HEK293 (cell line): ENCODE measurements at regions not wholly inside any gene's neighbourhood (a gene's known extent, or its start where the extent isn't known, plus 50 kb on each side); places are given as distances from the start of the nearest gene placed in this dataset.

Source experiments
- BCL11B ChIP-seq: fragments of 450-650 bp; formaldehyde crosslinking; IDR thresholded peaks from 2 replicates; pipeline ENCODE4 v1.5.1; 2016; ENCODE audit warnings: low read depth, missing biosample characterization, missing genetic modification characterization
- GLI2 ChIP-seq: fragments of 450-650 bp; formaldehyde crosslinking; IDR thresholded peaks from 2 replicates; pipeline ENCODE4; 2017; ENCODE audit warnings: missing biosample characterization, missing genetic modification characterization, low read depth, borderline replicate concordance
- KLF9 ChIP-seq: fragments of 450-650 bp; formaldehyde crosslinking; IDR thresholded peaks from 2 replicates; pipeline ENCODE4 v1.5.1; 2016; ENCODE audit warnings: missing biosample characterization, missing genetic modification characterization, low read depth
- OSR2 ChIP-seq: fragments of 450-650 bp; formaldehyde crosslinking; IDR thresholded peaks from 2 replicates; pipeline ENCODE4 v1.5.1; 2016; ENCODE audit warnings: missing biosample characterization, missing genetic modification characterization
- TCF7L2 ChIP-seq: IDR thresholded peaks from 2 replicates; pipeline ENCODE4 v1.6.1; 2011; ENCODE audit warnings: low read depth, mild to moderate bottlenecking, inconsistent platforms, low read length, moderate library complexity, borderline replicate concordance
- ZBTB1 ChIP-seq: fragments of 450-650 bp; formaldehyde crosslinking; IDR thresholded peaks from 2 replicates; pipeline ENCODE4 v1.5.1; 2016; ENCODE audit warnings: missing biosample characterization, missing genetic modification characterization
- ZBTB8A ChIP-seq: fragments of 450-650 bp; formaldehyde crosslinking; IDR thresholded peaks from 2 replicates; pipeline ENCODE4 v1.5.1; 2016; ENCODE audit warnings: missing biosample characterization, missing genetic modification characterization
- ZFP41 ChIP-seq: fragments of 450-650 bp; formaldehyde crosslinking; IDR thresholded peaks from 2 replicates; pipeline ENCODE4 v1.5.1; 2016; ENCODE audit warnings: missing biosample characterization, missing genetic modification characterization, borderline replicate concordance
- ZNF366 ChIP-seq: fragments of 450-650 bp; formaldehyde crosslinking; conservative IDR thresholded peaks from 2 replicates; pipeline ENCODE4 v1.5.1; 2016; ENCODE audit warnings: missing biosample characterization, missing genetic modification characterization
- ZNF433 ChIP-seq: fragments of 450-650 bp; formaldehyde crosslinking; IDR thresholded peaks from 2 replicates; pipeline ENCODE4 v1.5.1; 2016; ENCODE audit warnings: missing biosample characterization, missing genetic modification characterization, low read depth
- ZNF596 ChIP-seq: fragments of 450-650 bp; IDR thresholded peaks from 2 replicates; pipeline ENCODE4 v1.5.0; 2018; ENCODE audit warnings: missing biosample characterization, mild to moderate bottlenecking, missing genetic modification characterization, moderate library complexity
- ZNF610 ChIP-seq: fragments of 450-650 bp; formaldehyde crosslinking; IDR thresholded peaks from 2 replicates; pipeline ENCODE4 v1.5.1; 2016; ENCODE audit warnings: missing biosample characterization, missing genetic modification characterization, borderline replicate concordance
- ZNF624 ChIP-seq: fragments of 450-650 bp; formaldehyde crosslinking; IDR thresholded peaks from 2 replicates; pipeline ENCODE4 v1.5.1; 2017; ENCODE audit warnings: missing biosample characterization, missing genetic modification characterization
- ZNF658 ChIP-seq: fragments of 450-650 bp; formaldehyde crosslinking; IDR thresholded peaks from 2 replicates; pipeline ENCODE4; 2016; ENCODE audit warnings: missing biosample characterization, missing genetic modification characterization
- ZNF664 ChIP-seq: fragments of 450-650 bp; formaldehyde crosslinking; IDR thresholded peaks from 2 replicates; pipeline ENCODE4 v1.5.1; 2016; ENCODE audit warnings: missing biosample characterization, missing genetic modification characterization
- ZNF747 ChIP-seq: fragments of 450-650 bp; formaldehyde crosslinking; IDR thresholded peaks from 2 replicates; pipeline ENCODE4 v1.5.1; 2016; ENCODE audit warnings: missing biosample characterization, missing genetic modification characterization
- ZNF843 ChIP-seq: fragments of 450-650 bp; formaldehyde crosslinking; IDR thresholded peaks from 2 replicates; pipeline ENCODE4 v1.5.1; 2016; ENCODE audit warnings: missing biosample characterization, missing genetic modification characterization
- ZSCAN30 ChIP-seq: fragments of 450-650 bp; IDR thresholded peaks from 2 replicates; pipeline ENCODE4 v1.5.1; 2018; ENCODE audit warnings: missing biosample characterization, mild to moderate bottlenecking, missing genetic modification characterization, moderate library complexity
- TF ChIP-seq, protein P1 (sequence below): fragments of 450-650 bp; formaldehyde crosslinking; IDR thresholded peaks from 2 replicates; pipeline ENCODE4; 2016; ENCODE audit warnings: missing biosample characterization, missing genetic modification characterization
- TF ChIP-seq, protein P2 (sequence below): fragments of 450-650 bp; formaldehyde crosslinking; IDR thresholded peaks from 2 replicates; pipeline ENCODE4 v1.5.1; 2016; ENCODE audit warnings: missing biosample characterization, missing genetic modification characterization
- TF ChIP-seq, protein P3 (sequence below): fragments of 450-650 bp; IDR thresholded peaks from 2 replicates; pipeline ENCODE4 v1.5.1; 2018; ENCODE audit warnings: missing biosample characterization, mild to moderate bottlenecking, missing genetic modification characterization
- TF ChIP-seq, protein P4 (sequence below): fragments of 450-650 bp; formaldehyde crosslinking; IDR thresholded peaks from 2 replicates; pipeline ENCODE4 v1.5.1; 2016; ENCODE audit warnings: missing biosample characterization, missing genetic modification characterization
- TF ChIP-seq, protein P5 (sequence below): fragments of 450-650 bp; formaldehyde crosslinking; IDR thresholded peaks from 2 replicates; pipeline ENCODE4 v1.5.1; 2017; ENCODE audit warnings: missing biosample characterization, missing genetic modification characterization
- TF ChIP-seq, protein P6 (sequence below): fragments of 450-650 bp; formaldehyde crosslinking; IDR thresholded peaks from 2 replicates; pipeline ENCODE4 v1.5.1; 2017; ENCODE audit warnings: missing biosample characterization, missing genetic modification characterization
- TF ChIP-seq, protein P7 (sequence below): fragments of 450-650 bp; formaldehyde crosslinking; IDR thresholded peaks from 2 replicates; pipeline ENCODE4 v1.5.1; 2017; ENCODE audit warnings: missing biosample characterization, missing genetic modification characterization

DNA sequence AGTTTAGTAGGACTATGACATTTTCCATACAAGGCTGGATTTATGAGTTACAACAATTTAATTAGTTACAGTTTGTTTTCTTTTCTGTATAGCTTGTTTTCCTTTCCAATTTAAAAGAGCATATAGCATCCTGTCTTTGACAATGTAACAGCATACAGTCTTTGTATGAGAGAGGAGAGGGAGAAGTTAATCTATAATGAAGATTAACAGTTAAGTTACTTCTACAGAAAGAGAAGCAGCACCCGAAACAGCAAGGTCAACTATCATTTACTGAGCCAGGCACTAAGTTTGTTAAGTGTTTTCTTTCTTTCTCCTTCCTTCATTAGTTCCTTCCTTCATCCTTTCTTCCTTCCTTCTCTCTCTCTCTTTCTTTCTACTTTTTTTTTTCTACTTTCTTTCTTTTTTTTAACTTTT lies 52.3 kb upstream of the RAB4A start (continued):
- TF ChIP-seq ZNF596 (tag by site-specific recombination) (peak; percentile 91), ZNF747 (no peak), OSR2 (peak; percentile 99), GLI2 (tag by site-specific recombination) (no peak; the same call in none of the 2 replicates), ZNF664 (tag by site-specific recombination) (0 out of 2 replicates have a peak, but pooled peaks have one; percentile 51), ZNF843 (tag by site-specific recombination) (no peak; the same call in none of the 2 replicates), KLF9 (tag by site-specific recombination) (no peak), ZNF366 (tag by site-specific recombination) (peak; percentile 93), ZBTB8A (tag by site-specific recombination) (0 out of 2 replicates have a peak, but pooled peaks have one; percentile 46), TCF7L2 (peak; percentile 79), ZNF610 (tag by site-specific recombination) (peak; percentile 86), ZNF658 (tag by site-specific recombination) (no peak), ZNF433 (tag by site-specific recombination) (no peak), BCL11B (tag by site-specific recombination) (no peak), ZNF624 (0 out of 2 replicates have a peak, but pooled peaks have one; percentile 27), ZFP41 (tag by site-specific recombination) (no peak), ZSCAN30 (tag by site-specific recombination) (peak; percentile 53; the same call in 1 of the 2 replicates), ZBTB1 (no peak)
- TF ChIP-seq, protein P1, sequence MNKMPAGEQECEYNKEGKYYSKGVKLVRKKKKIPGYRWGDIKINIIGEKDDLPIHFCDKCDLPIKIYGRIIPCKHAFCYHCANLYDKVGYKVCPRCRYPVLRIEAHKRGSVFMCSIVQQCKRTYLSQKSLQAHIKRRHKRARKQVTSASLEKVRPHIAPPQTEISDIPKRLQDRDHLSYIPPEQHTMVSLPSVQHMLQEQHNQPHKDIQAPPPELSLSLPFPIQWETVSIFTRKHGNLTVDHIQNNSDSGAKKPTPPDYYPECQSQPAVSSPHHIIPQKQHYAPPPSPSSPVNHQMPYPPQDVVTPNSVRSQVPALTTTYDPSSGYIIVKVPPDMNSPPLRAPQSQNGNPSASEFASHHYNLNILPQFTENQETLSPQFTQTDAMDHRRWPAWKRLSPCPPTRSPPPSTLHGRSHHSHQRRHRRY (tag by site-specific recombination), result no peak
- TF ChIP-seq, protein P2, sequence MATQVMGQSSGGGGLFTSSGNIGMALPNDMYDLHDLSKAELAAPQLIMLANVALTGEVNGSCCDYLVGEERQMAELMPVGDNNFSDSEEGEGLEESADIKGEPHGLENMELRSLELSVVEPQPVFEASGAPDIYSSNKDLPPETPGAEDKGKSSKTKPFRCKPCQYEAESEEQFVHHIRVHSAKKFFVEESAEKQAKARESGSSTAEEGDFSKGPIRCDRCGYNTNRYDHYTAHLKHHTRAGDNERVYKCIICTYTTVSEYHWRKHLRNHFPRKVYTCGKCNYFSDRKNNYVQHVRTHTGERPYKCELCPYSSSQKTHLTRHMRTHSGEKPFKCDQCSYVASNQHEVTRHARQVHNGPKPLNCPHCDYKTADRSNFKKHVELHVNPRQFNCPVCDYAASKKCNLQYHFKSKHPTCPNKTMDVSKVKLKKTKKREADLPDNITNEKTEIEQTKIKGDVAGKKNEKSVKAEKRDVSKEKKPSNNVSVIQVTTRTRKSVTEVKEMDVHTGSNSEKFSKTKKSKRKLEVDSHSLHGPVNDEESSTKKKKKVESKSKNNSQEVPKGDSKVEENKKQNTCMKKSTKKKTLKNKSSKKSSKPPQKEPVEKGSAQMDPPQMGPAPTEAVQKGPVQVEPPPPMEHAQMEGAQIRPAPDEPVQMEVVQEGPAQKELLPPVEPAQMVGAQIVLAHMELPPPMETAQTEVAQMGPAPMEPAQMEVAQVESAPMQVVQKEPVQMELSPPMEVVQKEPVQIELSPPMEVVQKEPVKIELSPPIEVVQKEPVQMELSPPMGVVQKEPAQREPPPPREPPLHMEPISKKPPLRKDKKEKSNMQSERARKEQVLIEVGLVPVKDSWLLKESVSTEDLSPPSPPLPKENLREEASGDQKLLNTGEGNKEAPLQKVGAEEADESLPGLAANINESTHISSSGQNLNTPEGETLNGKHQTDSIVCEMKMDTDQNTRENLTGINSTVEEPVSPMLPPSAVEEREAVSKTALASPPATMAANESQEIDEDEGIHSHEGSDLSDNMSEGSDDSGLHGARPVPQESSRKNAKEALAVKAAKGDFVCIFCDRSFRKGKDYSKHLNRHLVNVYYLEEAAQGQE (tag by site-specific recombination), result peak; percentile 28; the same call in 1 of the 2 replicates
- TF ChIP-seq, protein P3, sequence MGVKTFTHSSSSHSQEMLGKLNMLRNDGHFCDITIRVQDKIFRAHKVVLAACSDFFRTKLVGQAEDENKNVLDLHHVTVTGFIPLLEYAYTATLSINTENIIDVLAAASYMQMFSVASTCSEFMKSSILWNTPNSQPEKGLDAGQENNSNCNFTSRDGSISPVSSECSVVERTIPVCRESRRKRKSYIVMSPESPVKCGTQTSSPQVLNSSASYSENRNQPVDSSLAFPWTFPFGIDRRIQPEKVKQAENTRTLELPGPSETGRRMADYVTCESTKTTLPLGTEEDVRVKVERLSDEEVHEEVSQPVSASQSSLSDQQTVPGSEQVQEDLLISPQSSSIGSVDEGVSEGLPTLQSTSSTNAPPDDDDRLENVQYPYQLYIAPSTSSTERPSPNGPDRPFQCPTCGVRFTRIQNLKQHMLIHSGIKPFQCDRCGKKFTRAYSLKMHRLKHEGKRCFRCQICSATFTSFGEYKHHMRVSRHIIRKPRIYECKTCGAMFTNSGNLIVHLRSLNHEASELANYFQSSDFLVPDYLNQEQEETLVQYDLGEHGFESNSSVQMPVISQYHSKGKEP (tag by site-specific recombination), result peak; percentile 83; the same call in 1 of the 2 replicates
- TF ChIP-seq, protein P4, sequence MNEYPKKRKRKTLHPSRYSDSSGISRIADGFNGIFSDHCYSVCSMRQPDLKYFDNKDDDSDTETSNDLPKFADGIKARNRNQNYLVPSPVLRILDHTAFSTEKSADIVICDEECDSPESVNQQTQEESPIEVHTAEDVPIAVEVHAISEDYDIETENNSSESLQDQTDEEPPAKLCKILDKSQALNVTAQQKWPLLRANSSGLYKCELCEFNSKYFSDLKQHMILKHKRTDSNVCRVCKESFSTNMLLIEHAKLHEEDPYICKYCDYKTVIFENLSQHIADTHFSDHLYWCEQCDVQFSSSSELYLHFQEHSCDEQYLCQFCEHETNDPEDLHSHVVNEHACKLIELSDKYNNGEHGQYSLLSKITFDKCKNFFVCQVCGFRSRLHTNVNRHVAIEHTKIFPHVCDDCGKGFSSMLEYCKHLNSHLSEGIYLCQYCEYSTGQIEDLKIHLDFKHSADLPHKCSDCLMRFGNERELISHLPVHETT (tag by site-specific recombination), result 0 out of 2 replicates have a peak, but pooled peaks have one; percentile 20
- TF ChIP-seq, protein P5, sequence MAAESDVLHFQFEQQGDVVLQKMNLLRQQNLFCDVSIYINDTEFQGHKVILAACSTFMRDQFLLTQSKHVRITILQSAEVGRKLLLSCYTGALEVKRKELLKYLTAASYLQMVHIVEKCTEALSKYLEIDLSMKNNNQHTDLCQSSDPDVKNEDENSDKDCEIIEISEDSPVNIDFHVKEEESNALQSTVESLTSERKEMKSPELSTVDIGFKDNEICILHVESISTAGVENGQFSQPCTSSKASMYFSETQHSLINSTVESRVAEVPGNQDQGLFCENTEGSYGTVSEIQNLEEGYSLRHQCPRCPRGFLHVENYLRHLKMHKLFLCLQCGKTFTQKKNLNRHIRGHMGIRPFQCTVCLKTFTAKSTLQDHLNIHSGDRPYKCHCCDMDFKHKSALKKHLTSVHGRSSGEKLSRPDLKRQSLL (tag by site-specific recombination), result no peak
- TF ChIP-seq, protein P6, sequence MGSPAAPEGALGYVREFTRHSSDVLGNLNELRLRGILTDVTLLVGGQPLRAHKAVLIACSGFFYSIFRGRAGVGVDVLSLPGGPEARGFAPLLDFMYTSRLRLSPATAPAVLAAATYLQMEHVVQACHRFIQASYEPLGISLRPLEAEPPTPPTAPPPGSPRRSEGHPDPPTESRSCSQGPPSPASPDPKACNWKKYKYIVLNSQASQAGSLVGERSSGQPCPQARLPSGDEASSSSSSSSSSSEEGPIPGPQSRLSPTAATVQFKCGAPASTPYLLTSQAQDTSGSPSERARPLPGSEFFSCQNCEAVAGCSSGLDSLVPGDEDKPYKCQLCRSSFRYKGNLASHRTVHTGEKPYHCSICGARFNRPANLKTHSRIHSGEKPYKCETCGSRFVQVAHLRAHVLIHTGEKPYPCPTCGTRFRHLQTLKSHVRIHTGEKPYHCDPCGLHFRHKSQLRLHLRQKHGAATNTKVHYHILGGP (tag by site-specific recombination), result peak; percentile 77
- TF ChIP-seq, protein P7, sequence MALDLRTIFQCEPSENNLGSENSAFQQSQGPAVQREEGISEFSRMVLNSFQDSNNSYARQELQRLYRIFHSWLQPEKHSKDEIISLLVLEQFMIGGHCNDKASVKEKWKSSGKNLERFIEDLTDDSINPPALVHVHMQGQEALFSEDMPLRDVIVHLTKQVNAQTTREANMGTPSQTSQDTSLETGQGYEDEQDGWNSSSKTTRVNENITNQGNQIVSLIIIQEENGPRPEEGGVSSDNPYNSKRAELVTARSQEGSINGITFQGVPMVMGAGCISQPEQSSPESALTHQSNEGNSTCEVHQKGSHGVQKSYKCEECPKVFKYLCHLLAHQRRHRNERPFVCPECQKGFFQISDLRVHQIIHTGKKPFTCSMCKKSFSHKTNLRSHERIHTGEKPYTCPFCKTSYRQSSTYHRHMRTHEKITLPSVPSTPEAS, result peak; percentile 19; the same call in 1 of the 2 replicates
